ENCODE measurements at regions not wholly inside any gene's neighbourhood (a gene's known extent, or its start where the extent isn't known, plus 50 kb on each side); places are given as distances from the start of the nearest gene placed in this dataset.
A peak's percentile ranks its signal among the peaks of the same experiment; 100 is the strongest.
"Not testable (repeated sequence)": the region's sequence is repeated elsewhere in the genome, so short reads cannot be mapped to it uniquely, and the experiment has no call there.

GRCh38 chr12:59453475-59453874 is 142.4 kb upstream of the SLC16A7 start:
- Histone ChIP-seq H3K27me3 (ENCODE audit: control insufficient read depth, insufficient read depth, low read length) (no peaks in the 10 kb centered on the region), H3K9ac (ENCODE audit: low read length) (no peak overlapping the region), H3K9me3 (ENCODE audit: control insufficient read depth, insufficient read depth, low read depth, low read length) (0 out of 2 replicates have a peak, but pooled peaks cover 3% of the 10 kb centered on the region), H3K4me1 (ENCODE audit: control insufficient read depth, insufficient read depth, low read length) (no peaks in the 10 kb centered on the region), H3K36me3 (ENCODE audit: control insufficient read depth, insufficient read depth, low read length) (no peaks in the 10 kb centered on the region), H3K27ac (ENCODE audit: low read depth, low read length) (no peak overlapping the region), H3K4me3 (ENCODE audit: low read depth, low read length) (no peak overlapping the region)

GRCh38 chr12:59452746-59453145 is 143.1 kb upstream of the SLC16A7 start:
- no peak overlapping the region for H3K9ac ChIP-seq (ENCODE audit: low read length)
- no peak overlapping the region for H3K4me3 ChIP-seq (ENCODE audit: low read depth, low read length)
- H3K36me3 ChIP-seq (ENCODE audit: control insufficient read depth, insufficient read depth, low read length) = no peaks in the 10 kb centered on the region
- no peaks in the 10 kb centered on the region for H3K27me3 ChIP-seq (ENCODE audit: control insufficient read depth, insufficient read depth, low read length)
- no peaks in the 10 kb centered on the region for H3K4me1 ChIP-seq (ENCODE audit: control insufficient read depth, insufficient read depth, low read length)
- H3K9me3 ChIP-seq (ENCODE audit: control insufficient read depth, insufficient read depth, low read depth, low read length) = 0 out of 2 replicates have a peak, but pooled peaks cover 3% of the 10 kb centered on the region
- H3K27ac ChIP-seq (ENCODE audit: low read depth, low read length) = no peak overlapping the region

- H3K9ac ChIP-seq (ENCODE audit: low read length) = no peak overlapping the region
- no peaks in the 10 kb centered on the region for H3K36me3 ChIP-seq (ENCODE audit: control insufficient read depth, insufficient read depth, low read length)
- H3K27me3 ChIP-seq (ENCODE audit: control insufficient read depth, insufficient read depth, low read length) = no peaks in the 10 kb centered on the region
- no peak overlapping the region for H3K27ac ChIP-seq (ENCODE audit: low read depth, low read length)
- 0 out of 2 replicates have a peak, but pooled peaks cover 3% of the 10 kb centered on the region for H3K9me3 ChIP-seq (ENCODE audit: control insufficient read depth, insufficient read depth, low read depth, low read length)
- H3K4me1 ChIP-seq (ENCODE audit: control insufficient read depth, insufficient read depth, low read length) = no peaks in the 10 kb centered on the region
- H3K4me3 ChIP-seq (ENCODE audit: low read depth, low read length) = no peak overlapping the region
These were observed 143.6 kb upstream of the SLC16A7 start for GRCh38 chr12:59452259-59452658.

- H3K9ac ChIP-seq (ENCODE audit: low read length) = no peak overlapping the region
- no peaks in the 10 kb centered on the region for H3K27me3 ChIP-seq (ENCODE audit: control insufficient read depth, insufficient read depth, low read length)
- peaks cover 12% of the 10 kb centered on the region for H3K9me3 ChIP-seq (ENCODE audit: control insufficient read depth, insufficient read depth, low read depth, low read length)
- H3K36me3 ChIP-seq (ENCODE audit: control insufficient read depth, insufficient read depth, low read length) = no peaks in the 10 kb centered on the region
- H3K27ac ChIP-seq (ENCODE audit: low read depth, low read length) = no peak overlapping the region
- H3K4me3 ChIP-seq (ENCODE audit: low read depth, low read length) = no peak overlapping the region
- H3K4me1 ChIP-seq (ENCODE audit: control insufficient read depth, insufficient read depth, low read length) = no peaks in the 10 kb centered on the region
These were observed 149.7 kb upstream of the SLC16A7 start for GRCh38 chr12:59446116-59446515.

- peaks cover 22% of the 10 kb centered on the region for H3K9me3 ChIP-seq (ENCODE audit: control insufficient read depth, insufficient read depth, low read depth, low read length)
- no peak overlapping the region for H3K27ac ChIP-seq (ENCODE audit: low read depth, low read length)
- no peaks in the 10 kb centered on the region for H3K27me3 ChIP-seq (ENCODE audit: control insufficient read depth, insufficient read depth, low read length)
These were observed 150.9 kb upstream of the SLC16A7 start for GRCh38 chr12:59444932-59445331.

GRCh38 chr12:59432057-59432456 is 163.8 kb upstream of the SLC16A7 start:
- no peak overlapping the region for H3K9ac ChIP-seq (ENCODE audit: low read length)
- H3K27ac ChIP-seq (ENCODE audit: low read depth, low read length) = 0 out of 2 replicates have a peak overlapping the region, but pooled peaks have one; percentile 23
- no peaks in the 10 kb centered on the region for H3K9me3 ChIP-seq (ENCODE audit: control insufficient read depth, insufficient read depth, low read depth, low read length)
- no peaks in the 10 kb centered on the region; the same call in 1 of the 2 replicates for H3K4me1 ChIP-seq (ENCODE audit: control insufficient read depth, insufficient read depth, low read length)
- no peak overlapping the region for H3K4me3 ChIP-seq (ENCODE audit: low read depth, low read length)
- H3K36me3 ChIP-seq (ENCODE audit: control insufficient read depth, insufficient read depth, low read length) = no peaks in the 10 kb centered on the region
- no peaks in the 10 kb centered on the region for H3K27me3 ChIP-seq (ENCODE audit: control insufficient read depth, insufficient read depth, low read length)

More at GRCh38 chr12:59444932-59445331, 150.9 kb upstream of the SLC16A7 start:
- Histone ChIP-seq H3K36me3 (ENCODE audit: control insufficient read depth, insufficient read depth, low read length) (no peaks in the 10 kb centered on the region), H3K9ac (ENCODE audit: low read length) (no peak overlapping the region), H3K4me1 (ENCODE audit: control insufficient read depth, insufficient read depth, low read length) (no peaks in the 10 kb centered on the region), H3K4me3 (ENCODE audit: low read depth, low read length) (no peak overlapping the region)

- Histone ChIP-seq H3K9me3 (ENCODE audit: control insufficient read depth, insufficient read depth, low read depth, low read length) (no peaks in the 10 kb centered on the region), H3K4me3 (ENCODE audit: low read depth, low read length) (no peak overlapping the region), H3K27me3 (ENCODE audit: control insufficient read depth, insufficient read depth, low read length) (no peaks in the 10 kb centered on the region), H3K27ac (ENCODE audit: low read depth, low read length) (no peak overlapping the region), H3K36me3 (ENCODE audit: control insufficient read depth, insufficient read depth, low read length) (no peaks in the 10 kb centered on the region), H3K9ac (ENCODE audit: low read length) (no peak overlapping the region), H3K4me1 (ENCODE audit: control insufficient read depth, insufficient read depth, low read length) (no peaks in the 10 kb centered on the region; the same call in 1 of the 2 replicates)
These were observed 164.6 kb upstream of the SLC16A7 start for GRCh38 chr12:59431266-59431665.

GRCh38 chr12:59429766-59430165 is 166.1 kb upstream of the SLC16A7 start:
- H3K36me3 ChIP-seq (ENCODE audit: control insufficient read depth, insufficient read depth, low read length) = no peaks in the 10 kb centered on the region

GRCh38 chr12:59425798-59426197 is 170.0 kb upstream of the SLC16A7 start:
- Histone ChIP-seq H3K27me3 (ENCODE audit: control insufficient read depth, insufficient read depth, low read length) (no peaks in the 10 kb centered on the region), H3K36me3 (ENCODE audit: control insufficient read depth, insufficient read depth, low read length) (no peaks in the 10 kb centered on the region), H3K4me3 (ENCODE audit: low read depth, low read length) (no peak overlapping the region), H3K27ac (ENCODE audit: low read depth, low read length) (no peak overlapping the region), H3K9me3 (ENCODE audit: control insufficient read depth, insufficient read depth, low read depth, low read length) (no peaks in the 10 kb centered on the region), H3K9ac (ENCODE audit: low read length) (no peak overlapping the region), H3K4me1 (ENCODE audit: control insufficient read depth, insufficient read depth, low read length) (no peaks in the 10 kb centered on the region)

More at GRCh38 chr12:59429766-59430165, 166.1 kb upstream of the SLC16A7 start:
- Histone ChIP-seq H3K4me3 (ENCODE audit: low read depth, low read length) (no peak overlapping the region), H3K27ac (ENCODE audit: low read depth, low read length) (no peak overlapping the region), H3K9ac (ENCODE audit: low read length) (no peak overlapping the region), H3K9me3 (ENCODE audit: control insufficient read depth, insufficient read depth, low read depth, low read length) (no peaks in the 10 kb centered on the region), H3K27me3 (ENCODE audit: control insufficient read depth, insufficient read depth, low read length) (no peaks in the 10 kb centered on the region), H3K4me1 (ENCODE audit: control insufficient read depth, insufficient read depth, low read length) (no peaks in the 10 kb centered on the region; the same call in 1 of the 2 replicates)

GRCh38 chr12:59424666-59425065 is 171.2 kb upstream of the SLC16A7 start:
- H3K9me3 ChIP-seq (ENCODE audit: control insufficient read depth, insufficient read depth, low read depth, low read length) = not testable (repeated sequence)

GRCh38 chr12:59414051-59414450 is 181.8 kb upstream of the SLC16A7 start:
- Histone ChIP-seq H3K4me1 (ENCODE audit: control insufficient read depth, insufficient read depth, low read length) (0 out of 2 replicates have a peak, but pooled peaks cover 5% of the 10 kb centered on the region), H3K27me3 (ENCODE audit: control insufficient read depth, insufficient read depth, low read length) (no peaks in the 10 kb centered on the region), H3K9me3 (ENCODE audit: control insufficient read depth, insufficient read depth, low read depth, low read length) (no peaks in the 10 kb centered on the region), H3K4me3 (ENCODE audit: low read depth, low read length) (no peak overlapping the region), H3K36me3 (ENCODE audit: control insufficient read depth, insufficient read depth, low read length) (no peaks in the 10 kb centered on the region), H3K9ac (ENCODE audit: low read length) (no peak overlapping the region), H3K27ac (ENCODE audit: low read depth, low read length) (no peak overlapping the region)

More at GRCh38 chr12:59424666-59425065, 171.2 kb upstream of the SLC16A7 start:
- not testable (repeated sequence) for H3K27ac ChIP-seq (ENCODE audit: low read depth, low read length); H3K4me3 ChIP-seq (ENCODE audit: low read depth, low read length); H3K36me3 ChIP-seq (ENCODE audit: control insufficient read depth, insufficient read depth, low read length); H3K9ac ChIP-seq (ENCODE audit: low read length); H3K27me3 ChIP-seq (ENCODE audit: control insufficient read depth, insufficient read depth, low read length); H3K4me1 ChIP-seq (ENCODE audit: control insufficient read depth, insufficient read depth, low read length)
